HG03442 (cell line): ENCODE measurements at regions not wholly inside any gene's neighbourhood (a gene's known extent, or its start where the extent isn't known, plus 50 kb on each side); places are given as distances from the start of the nearest gene placed in this dataset.

ENCODE experiments used
- ATAC-seq: cut with Tn5 transposase; IDR thresholded peaks from one replicate; pipeline ENCODE4 v1.9.1; 2021; ENCODE audit warnings: mild to moderate bottlenecking, moderate library complexity; ENCODE audit not compliant: unreplicated experiment

GRCh38 chr14:101407328-101407727, 154.0 kb upstream of the DIO3 start:
- ATAC-seq, result no peak

GRCh38 chr14:101408077-101408831, 153.0 kb upstream of the DIO3 start:
- no peak for ATAC-seq

- ATAC-seq, result no peak
Observed at GRCh38 chr14:101409006-101409543, 152.2 kb upstream of the DIO3 start.

GRCh38 chr14:101410126-101410525, 151.2 kb upstream of the DIO3 start:
- ATAC-seq, result no peak

GRCh38 chr14:101411151-101411550, 150.1 kb upstream of the DIO3 start:
- no peak for ATAC-seq

GRCh38 chr14:101411779-101412178, 149.5 kb upstream of the DIO3 start:
- no peak for ATAC-seq

- ATAC-seq, result no peak
Observed at GRCh38 chr14:101412739-101413138, 148.6 kb upstream of the DIO3 start.

- ATAC-seq, result no peak
Observed at GRCh38 chr14:101417434-101417833, 143.9 kb upstream of the DIO3 start.

GRCh38 chr14:101418601-101419000, 142.7 kb upstream of the DIO3 start:
- ATAC-seq, result no peak

GRCh38 chr14:101426466-101426865, 134.8 kb upstream of the DIO3 start:
- ATAC-seq, result no peak

- no peak for ATAC-seq
Observed at GRCh38 chr14:101428409-101428808, 132.9 kb upstream of the DIO3 start.

GRCh38 chr14:101435546-101435945, 125.7 kb upstream of the DIO3 start:
- no peak for ATAC-seq

- no peak for ATAC-seq
Observed at GRCh38 chr14:101439023-101439422, 122.3 kb upstream of the DIO3 start.

GRCh38 chr14:101440496-101440895, 120.8 kb upstream of the DIO3 start:
- no peak for ATAC-seq

GRCh38 chr14:101441710-101442109, 119.6 kb upstream of the DIO3 start:
- no peak for ATAC-seq

GRCh38 chr14:101442451-101442850, 118.8 kb upstream of the DIO3 start:
- no peak for ATAC-seq

- ATAC-seq, result no peak
Observed at GRCh38 chr14:101444116-101444515, 117.2 kb upstream of the DIO3 start.

- no peak for ATAC-seq
Observed at GRCh38 chr14:101445278-101445677, 116.0 kb upstream of the DIO3 start.

- ATAC-seq, result no peak
Observed at GRCh38 chr14:101446387-101446969, 114.8 kb upstream of the DIO3 start.

- no peak for ATAC-seq
Observed at GRCh38 chr14:101449114-101449513, 112.2 kb upstream of the DIO3 start.

GRCh38 chr14:101451166-101451565, 110.1 kb upstream of the DIO3 start:
- ATAC-seq, result no peak

- ATAC-seq, result no peak
Observed at GRCh38 chr14:101453225-101453624, 108.1 kb upstream of the DIO3 start.
